Fibroblast of the aortic adventitia (primary cell): ENCODE measurements at regions not wholly inside any gene's neighbourhood (a gene's known extent, or its start where the extent isn't known, plus 50 kb on each side); places are given as distances from the start of the nearest gene placed in this dataset.

Experiments
- DNase-seq: peaks from one replicate; pipeline ENCODE4 v3.0.0-alpha.2; 2010; ENCODE audit warnings: low read depth
- H3K4me3 ChIP-seq: 2 replicates; pipeline ENCODE4 v1.5.1; 2011; ENCODE audit warnings: low read depth, mild to moderate bottlenecking, control low read depth, low read length, moderate library complexity
- TF ChIP-seq, protein P1 (sequence below): IDR thresholded peaks from 2 replicates; pipeline ENCODE4 v1.5.1; 2011; ENCODE audit warnings: mild to moderate bottlenecking, low read length, control low read depth, inconsistent platforms; ENCODE audit not compliant: insufficient read depth

GRCh38 chr7:19262826-19263225 lies 117.6 kb upstream of the FERD3L start:
- no peak overlapping the region for H3K4me3 ChIP-seq
- no peak for DNase-seq
- TF ChIP-seq, protein P1, sequence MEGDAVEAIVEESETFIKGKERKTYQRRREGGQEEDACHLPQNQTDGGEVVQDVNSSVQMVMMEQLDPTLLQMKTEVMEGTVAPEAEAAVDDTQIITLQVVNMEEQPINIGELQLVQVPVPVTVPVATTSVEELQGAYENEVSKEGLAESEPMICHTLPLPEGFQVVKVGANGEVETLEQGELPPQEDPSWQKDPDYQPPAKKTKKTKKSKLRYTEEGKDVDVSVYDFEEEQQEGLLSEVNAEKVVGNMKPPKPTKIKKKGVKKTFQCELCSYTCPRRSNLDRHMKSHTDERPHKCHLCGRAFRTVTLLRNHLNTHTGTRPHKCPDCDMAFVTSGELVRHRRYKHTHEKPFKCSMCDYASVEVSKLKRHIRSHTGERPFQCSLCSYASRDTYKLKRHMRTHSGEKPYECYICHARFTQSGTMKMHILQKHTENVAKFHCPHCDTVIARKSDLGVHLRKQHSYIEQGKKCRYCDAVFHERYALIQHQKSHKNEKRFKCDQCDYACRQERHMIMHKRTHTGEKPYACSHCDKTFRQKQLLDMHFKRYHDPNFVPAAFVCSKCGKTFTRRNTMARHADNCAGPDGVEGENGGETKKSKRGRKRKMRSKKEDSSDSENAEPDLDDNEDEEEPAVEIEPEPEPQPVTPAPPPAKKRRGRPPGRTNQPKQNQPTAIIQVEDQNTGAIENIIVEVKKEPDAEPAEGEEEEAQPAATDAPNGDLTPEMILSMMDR, result no peak

GRCh38 chr7:19249281-19249680 lies 104.1 kb upstream of the FERD3L start:
- H3K4me3 ChIP-seq, result no peak overlapping the region
- peak; percentile 25 for DNase-seq
- TF ChIP-seq, protein P1, result no peak

DNA sequence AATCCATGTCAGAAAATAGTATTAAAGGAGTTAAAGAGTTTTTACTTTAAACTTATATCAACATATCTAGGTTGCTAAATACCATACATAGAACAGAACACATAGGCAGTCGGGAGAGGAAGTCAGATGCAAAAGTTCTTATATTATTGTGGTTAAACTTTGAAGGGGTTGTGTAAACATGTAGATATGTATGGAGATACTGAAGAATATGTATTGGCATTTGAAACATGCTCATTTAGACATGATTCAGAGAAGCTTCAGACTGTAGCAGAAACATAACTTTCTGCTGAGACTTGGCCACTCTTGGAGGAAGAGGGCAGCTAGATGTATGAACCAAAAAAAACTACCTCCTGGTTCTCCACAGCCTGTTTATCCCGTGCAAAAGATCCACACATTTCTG lies 103.5 kb upstream of the FERD3L start:
- DNase-seq, result peak; percentile 49
- H3K4me3 ChIP-seq, result no peak overlapping the region
- TF ChIP-seq, protein P1, result no peak

DNA sequence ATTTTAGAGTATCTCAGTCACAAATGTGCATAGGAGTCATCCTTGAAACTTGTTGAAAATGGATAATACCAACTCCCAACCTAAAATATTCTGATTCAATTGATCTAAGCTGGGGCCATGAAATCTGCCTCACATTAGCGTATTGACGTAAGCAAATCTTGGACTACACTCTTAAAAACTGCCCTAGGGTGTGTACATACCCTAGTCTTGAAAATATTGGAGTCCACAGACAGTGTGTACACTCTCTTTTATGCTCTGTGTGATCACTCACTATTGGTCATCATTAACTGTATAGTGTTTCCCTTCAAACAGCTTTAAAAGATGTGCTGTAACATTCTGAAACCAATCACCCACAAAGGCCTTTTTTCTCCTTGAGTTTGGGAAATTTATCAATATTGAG lies 102.9 kb upstream of the FERD3L start:
- TF ChIP-seq, protein P1, result no peak
- DNase-seq, result no peak
- H3K4me3 ChIP-seq, result no peak overlapping the region

DNA sequence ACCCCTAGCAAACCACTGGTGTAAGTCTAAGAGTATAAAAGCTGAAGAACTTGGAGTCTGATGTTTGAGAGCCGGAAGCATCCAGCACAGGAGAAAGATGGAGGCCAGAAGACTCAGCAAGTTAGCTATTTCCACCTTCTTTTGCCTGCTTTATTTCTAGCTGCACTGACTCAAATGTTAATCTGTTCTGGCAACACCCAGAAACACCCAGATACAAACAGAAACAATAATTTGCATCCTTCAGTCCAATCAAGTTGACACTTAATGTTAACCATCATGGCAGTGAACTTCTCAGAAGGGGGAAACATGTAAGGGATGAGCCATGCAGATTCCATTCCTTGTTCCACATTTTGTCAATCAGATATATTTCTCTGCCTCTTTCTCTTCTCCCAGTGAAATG lies 101.8 kb upstream of the FERD3L start:
- DNase-seq, result no peak
- no peak overlapping the region for H3K4me3 ChIP-seq
- TF ChIP-seq, protein P1, result no peak

GRCh38 chr7:19242246-19242645 lies 97.0 kb upstream of the FERD3L start:
- no peak overlapping the region for H3K4me3 ChIP-seq
- TF ChIP-seq, protein P1, result no peak

DNA sequence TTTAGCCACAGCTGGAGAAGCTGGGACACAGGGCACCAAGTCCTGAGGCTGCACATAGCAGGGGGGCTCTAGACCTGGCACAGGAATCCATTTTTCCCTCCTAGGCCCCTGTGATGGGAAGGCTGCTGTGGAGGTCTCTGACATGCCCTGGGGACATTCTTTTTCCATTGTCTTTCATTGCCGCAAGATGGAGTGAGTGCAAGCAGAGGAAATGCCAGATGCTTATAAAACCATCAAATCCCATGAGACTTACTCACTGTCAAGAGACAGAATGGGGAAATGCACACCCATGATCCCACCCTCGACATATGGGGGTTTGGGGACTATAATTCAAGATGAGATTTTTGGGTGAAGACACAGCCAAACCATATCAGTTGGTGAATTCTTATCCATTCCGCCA lies 94.7 kb upstream of the FERD3L start:
- no peak overlapping the region for H3K4me3 ChIP-seq
- no peak for DNase-seq
- TF ChIP-seq, protein P1, result no peak

More at GRCh38 chr7:19242246-19242645, 97.0 kb upstream of the FERD3L start:
- no peak for DNase-seq
